Chondrocyte (in vitro differentiated cells): ENCODE measurements at regions not wholly inside any gene's neighbourhood (a gene's known extent, or its start where the extent isn't known, plus 50 kb on each side); places are given as distances from the start of the nearest gene placed in this dataset.

Experiments used
- DNase-seq: peaks from one replicate; pipeline ENCODE4 v3.0.0; 2021; ENCODE audit warnings: mixed read lengths, low spot score
- H3K27ac Mint-ChIP-seq: one replicate; pipeline ENCODE4 v1.8.0; 2021; ENCODE audit warnings: mild to moderate bottlenecking, moderate library complexity, mixed read lengths; ENCODE audit not compliant: unreplicated experiment
- H3K27me3 Mint-ChIP-seq: 2 replicates; pipeline ENCODE4 v1.8.0; 2021; ENCODE audit warnings: low read depth, mixed read lengths
- H3K36me3 Mint-ChIP-seq: 2 replicates; pipeline ENCODE4 v1.8.0; 2021; ENCODE audit warnings: low read depth, mixed read lengths
- H3K4me1 Mint-ChIP-seq: 2 replicates; pipeline ENCODE4 v1.8.0; 2021; ENCODE audit warnings: low read depth, mild to moderate bottlenecking, mixed read lengths
- H3K4me3 Mint-ChIP-seq: one replicate; pipeline ENCODE4 v1.8.0; 2021; ENCODE audit warnings: mild to moderate bottlenecking, moderate library complexity, mixed read lengths; ENCODE audit not compliant: unreplicated experiment
- H3K9me3 Mint-ChIP-seq: 2 replicates; pipeline ENCODE4 v1.8.0; 2021; ENCODE audit warnings: low read depth, mixed read lengths
- TF ChIP-seq, protein P1 (sequence below): fragments of 200-600 bp; sonication (generic); IDR thresholded peaks from 2 replicates; pipeline ENCODE4 v1.5.0; 2021; ENCODE audit warnings: antibody characterized with exemption, mild to moderate bottlenecking, moderate library complexity

DNA sequence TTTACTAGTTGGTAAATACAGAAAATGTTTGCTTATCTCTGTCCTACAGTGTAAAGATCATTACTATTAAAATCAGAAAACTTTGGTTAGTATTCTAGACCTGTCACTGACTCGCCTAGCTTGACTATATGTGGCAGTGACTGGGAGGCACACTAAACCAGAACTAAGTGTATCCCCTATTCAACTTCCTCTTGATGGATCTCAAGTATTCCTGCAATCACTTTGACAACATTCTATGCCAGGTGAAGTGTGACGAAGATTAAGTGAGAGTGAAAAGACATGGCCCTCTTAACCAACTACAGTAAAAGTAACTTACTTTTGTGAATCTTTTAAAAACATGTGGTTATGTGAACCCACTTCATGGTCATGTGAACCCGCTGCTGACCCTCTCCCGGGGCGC lies 223.0 kb upstream of the ADAMTS5 start:
- Mint-ChIP-seq H3K4me3 (no peak overlapping the region), H3K36me3 (no peaks in the 10 kb centered on the region), H3K27ac (no peak overlapping the region), H3K27me3 (no peaks in the 10 kb centered on the region), H3K4me1 (peaks cover 21% of the 10 kb centered on the region), H3K9me3 (peaks cover 4% of the 10 kb centered on the region)
- TF ChIP-seq, protein P1, sequence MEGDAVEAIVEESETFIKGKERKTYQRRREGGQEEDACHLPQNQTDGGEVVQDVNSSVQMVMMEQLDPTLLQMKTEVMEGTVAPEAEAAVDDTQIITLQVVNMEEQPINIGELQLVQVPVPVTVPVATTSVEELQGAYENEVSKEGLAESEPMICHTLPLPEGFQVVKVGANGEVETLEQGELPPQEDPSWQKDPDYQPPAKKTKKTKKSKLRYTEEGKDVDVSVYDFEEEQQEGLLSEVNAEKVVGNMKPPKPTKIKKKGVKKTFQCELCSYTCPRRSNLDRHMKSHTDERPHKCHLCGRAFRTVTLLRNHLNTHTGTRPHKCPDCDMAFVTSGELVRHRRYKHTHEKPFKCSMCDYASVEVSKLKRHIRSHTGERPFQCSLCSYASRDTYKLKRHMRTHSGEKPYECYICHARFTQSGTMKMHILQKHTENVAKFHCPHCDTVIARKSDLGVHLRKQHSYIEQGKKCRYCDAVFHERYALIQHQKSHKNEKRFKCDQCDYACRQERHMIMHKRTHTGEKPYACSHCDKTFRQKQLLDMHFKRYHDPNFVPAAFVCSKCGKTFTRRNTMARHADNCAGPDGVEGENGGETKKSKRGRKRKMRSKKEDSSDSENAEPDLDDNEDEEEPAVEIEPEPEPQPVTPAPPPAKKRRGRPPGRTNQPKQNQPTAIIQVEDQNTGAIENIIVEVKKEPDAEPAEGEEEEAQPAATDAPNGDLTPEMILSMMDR = no peak
- no peak for DNase-seq

DNA sequence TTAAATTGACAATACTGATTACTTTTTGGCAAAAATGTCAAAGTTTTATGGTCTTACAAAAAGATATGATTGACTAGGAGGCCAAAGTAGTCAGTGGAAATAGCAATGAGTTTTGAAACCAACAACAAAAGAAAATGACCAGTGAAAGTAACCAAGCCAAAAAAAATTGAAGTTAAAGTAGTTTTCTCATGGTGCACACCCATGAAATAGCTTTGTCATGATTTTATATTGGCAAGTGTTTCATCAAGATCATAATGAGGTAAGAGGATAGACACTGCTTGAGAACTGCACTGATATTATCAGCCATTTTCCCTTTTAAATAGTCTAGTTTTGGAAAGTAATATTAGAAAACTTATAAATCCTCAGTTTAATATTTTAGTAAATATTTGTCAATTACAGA lies 206.2 kb upstream of the ADAMTS5 start:
- H3K36me3 Mint-ChIP-seq = no peaks in the 10 kb centered on the region
- no peaks in the 10 kb centered on the region for H3K9me3 Mint-ChIP-seq
- no peak for DNase-seq
- H3K27me3 Mint-ChIP-seq = no peaks in the 10 kb centered on the region
- no peak overlapping the region for H3K4me3 Mint-ChIP-seq
- H3K4me1 Mint-ChIP-seq = peaks cover 12% of the 10 kb centered on the region
- TF ChIP-seq, protein P1 = no peak
- H3K27ac Mint-ChIP-seq = no peak overlapping the region

DNA sequence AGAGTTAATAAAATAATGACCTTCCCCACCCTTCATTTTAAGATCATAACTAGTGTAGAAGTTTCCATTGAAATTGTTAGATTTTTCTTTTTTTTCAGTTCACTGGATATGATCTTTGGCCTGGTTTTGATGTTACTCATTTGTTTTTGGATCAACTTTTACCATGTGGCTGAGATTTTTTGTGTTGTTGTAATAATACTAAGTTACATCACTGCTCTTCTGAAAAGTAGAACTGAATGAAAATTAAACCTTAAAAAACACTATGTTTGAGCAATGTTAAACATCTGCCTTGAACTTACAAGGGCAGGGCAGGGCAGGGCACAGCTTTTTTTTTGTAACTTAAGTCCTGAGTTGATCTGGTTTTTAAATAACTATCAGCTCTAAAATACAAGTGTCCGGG lies 204.8 kb upstream of the ADAMTS5 start:
- TF ChIP-seq, protein P1 = no peak
- DNase-seq = no peak
- Mint-ChIP-seq H3K4me1 (peaks cover 12% of the 10 kb centered on the region), H3K4me3 (no peak overlapping the region), H3K27ac (no peak overlapping the region), H3K9me3 (no peaks in the 10 kb centered on the region), H3K27me3 (no peaks in the 10 kb centered on the region), H3K36me3 (no peaks in the 10 kb centered on the region)

DNA sequence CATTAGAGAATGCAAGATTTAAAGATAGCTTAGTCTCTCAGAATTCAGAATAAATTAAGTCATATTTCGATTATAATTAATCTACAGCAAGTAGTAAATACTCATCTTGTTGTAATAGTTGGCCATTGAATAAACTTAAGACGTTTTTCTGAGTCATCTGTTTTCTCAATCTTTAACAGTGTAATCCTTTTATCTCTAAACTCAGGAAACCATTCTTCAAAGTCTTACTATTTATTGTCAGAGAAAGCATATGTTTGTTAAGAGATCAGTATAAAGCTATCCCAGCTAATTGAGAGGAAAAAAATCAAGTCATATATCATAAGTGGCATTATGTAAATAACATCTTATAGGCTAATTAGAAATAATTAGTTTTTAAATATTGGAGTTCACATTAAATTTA lies 201.2 kb upstream of the ADAMTS5 start:
- Mint-ChIP-seq H3K36me3 (no peaks in the 10 kb centered on the region), H3K9me3 (no peaks in the 10 kb centered on the region), H3K27me3 (no peaks in the 10 kb centered on the region), H3K27ac (no peak overlapping the region), H3K4me1 (peaks cover 11% of the 10 kb centered on the region), H3K4me3 (no peak overlapping the region)
- DNase-seq = no peak
- TF ChIP-seq, protein P1 = no peak

DNA sequence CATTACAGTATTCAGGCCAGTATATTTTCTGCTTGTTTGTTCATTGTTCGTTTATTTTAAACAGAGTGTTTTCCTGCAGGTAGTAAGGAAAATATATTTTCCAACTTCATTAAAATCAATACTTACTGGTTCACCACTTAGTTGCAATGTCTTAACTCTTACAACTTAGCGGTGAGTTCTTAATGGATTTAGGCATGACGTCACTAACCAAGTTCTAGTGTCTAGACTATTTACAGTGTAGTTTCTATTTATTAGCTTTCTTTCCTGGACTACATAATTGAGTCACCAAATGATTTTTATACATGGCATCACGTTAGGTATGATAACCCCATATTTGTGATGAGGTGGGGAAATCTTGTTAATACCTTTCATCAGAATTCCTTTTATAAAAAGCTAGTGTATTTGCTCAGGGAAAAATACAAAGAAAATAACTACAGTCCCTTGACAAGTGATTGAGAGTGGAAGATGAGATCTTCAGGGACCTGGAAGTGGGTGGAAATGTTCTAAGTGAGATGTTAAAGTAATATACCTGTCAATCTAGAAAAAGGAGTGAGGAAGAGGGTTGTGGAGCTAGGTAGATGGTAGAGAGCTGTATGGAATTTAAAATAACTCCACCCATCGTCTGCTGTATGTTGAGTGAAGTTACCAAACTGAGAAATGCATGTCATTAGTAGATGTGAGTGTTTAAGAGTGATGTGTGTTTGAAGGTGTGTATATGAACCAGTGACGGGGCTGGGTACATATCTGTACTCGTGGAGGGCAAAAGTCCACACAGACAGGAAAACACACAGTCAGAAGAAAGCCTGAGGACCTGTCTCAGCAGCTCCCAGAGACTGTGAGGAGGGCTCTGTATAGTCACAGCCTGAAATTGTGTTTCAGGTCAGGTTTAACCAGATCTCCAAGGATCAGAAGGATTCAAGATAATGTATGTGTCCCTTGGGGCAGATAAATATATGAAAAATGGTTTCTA lies 197.6 kb upstream of the ADAMTS5 start:
- Mint-ChIP-seq H3K36me3 (no peaks in the 10 kb centered on the region), H3K27me3 (no peaks in the 10 kb centered on the region), H3K27ac (no peak overlapping the region), H3K4me3 (no peak overlapping the region), H3K4me1 (peaks cover 15% of the 10 kb centered on the region), H3K9me3 (no peaks in the 10 kb centered on the region)
- no peak for DNase-seq
- TF ChIP-seq, protein P1 = no peak
